HG02798 (cell line): ENCODE measurements at regions not wholly inside any gene's neighbourhood (a gene's known extent, or its start where the extent isn't known, plus 50 kb on each side); places are given as distances from the start of the nearest gene placed in this dataset.

ENCODE experiments used
- ATAC-seq: cut with Tn5 transposase; IDR thresholded peaks from one replicate; pipeline ENCODE4 v1.9.1; 2021; ENCODE audit warnings: mild to moderate bottlenecking; ENCODE audit not compliant: unreplicated experiment, poor library complexity

DNA sequence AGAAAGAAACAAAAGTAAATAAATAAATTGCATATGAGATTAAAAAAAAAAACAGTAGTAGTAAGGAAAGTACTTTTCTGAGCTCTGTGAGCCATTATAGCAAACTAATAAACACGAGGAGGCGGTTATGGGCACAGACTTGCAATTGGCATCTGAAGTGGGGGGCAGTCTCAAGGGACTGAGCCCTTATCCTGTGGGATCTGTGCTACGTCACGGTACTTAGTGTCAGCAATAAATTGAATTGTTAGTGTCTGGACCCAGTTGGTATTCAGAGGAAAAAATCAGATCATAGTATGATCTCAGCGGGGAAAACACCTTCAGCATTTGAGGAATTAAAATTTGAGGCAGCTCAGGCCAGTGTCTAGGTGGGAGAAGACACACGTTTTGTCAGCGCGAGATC, 76.6 kb upstream of the TEX51 start:
- ATAC-seq, result no peak

DNA sequence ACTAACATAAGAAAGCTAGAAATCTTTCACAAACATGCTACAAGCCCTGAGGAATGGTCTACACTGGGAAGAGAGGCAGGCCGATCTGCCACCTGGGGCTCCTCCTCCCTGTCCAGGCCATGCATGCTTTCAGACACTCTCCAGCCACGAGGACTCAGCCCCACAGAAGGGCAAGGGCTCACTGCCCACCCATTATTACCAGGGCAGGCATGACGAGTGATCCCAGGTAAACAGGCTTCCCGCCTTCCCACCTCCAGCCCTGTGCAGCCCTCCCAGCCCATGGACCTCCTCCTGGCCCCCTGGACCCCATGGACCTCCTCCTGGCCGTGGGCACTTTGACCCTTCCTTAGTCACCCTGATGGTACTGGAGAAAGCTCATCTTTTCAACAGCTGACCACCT, 75.8 kb upstream of the TEX51 start:
- no peak for ATAC-seq

DNA sequence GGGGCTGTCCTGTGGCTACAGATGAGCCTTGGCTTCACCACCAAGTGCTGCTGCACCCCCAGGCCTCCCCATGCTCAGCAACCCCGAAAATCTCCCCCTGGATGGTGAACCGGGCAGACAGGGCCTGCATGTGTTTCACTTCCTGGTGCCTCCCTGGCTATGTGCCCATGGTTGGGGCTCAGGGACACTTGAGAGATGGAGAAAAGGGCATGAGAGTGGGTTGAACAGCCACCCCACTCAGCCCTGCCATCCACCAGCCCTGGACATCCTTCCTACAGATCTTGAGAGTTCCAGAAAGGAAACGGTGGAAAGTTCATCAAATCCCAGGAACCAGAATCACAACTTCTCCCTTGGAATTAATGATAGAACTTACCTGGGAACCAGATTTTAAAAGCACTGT, 74.7 kb upstream of the TEX51 start:
- ATAC-seq, result no peak

DNA sequence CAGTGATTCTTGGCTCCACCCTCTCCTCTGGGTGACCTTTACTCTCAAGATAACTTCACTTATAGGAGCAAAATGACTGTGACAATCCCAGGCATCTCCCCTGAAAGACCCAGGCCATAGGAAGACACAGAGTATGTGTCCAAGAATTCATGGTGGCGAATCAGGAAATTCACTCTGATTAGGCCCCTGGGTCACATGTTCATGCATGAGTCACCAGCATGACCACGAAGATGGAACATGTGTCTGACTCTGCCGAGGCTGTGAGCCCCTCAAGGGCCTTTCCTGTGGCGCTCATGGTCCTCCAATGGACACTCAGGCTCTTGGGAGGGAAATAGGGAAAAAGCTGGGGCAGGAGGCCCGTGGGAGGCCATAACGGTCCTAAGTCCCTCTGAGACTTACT, 74.0 kb upstream of the TEX51 start:
- no peak for ATAC-seq

DNA sequence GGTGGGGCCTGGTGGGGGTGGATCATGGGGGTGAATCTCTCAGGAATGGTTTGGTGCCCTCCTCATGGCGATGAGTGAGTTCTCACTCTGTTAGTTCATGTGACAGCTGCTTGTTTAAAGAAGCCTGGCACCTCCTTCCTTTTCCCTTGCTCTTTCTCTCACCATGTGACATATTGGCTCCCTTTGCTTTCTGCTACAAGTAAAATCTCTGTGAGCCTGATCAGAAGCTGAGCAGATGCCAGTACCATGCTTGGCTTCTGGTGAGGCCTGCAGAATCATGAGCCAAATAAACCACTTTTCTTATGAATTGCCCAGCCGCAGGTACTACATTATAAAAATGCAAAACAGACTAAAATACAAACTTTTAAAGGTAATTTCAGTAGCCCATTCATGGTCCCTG, 73.4 kb upstream of the TEX51 start:
- no peak for ATAC-seq

DNA sequence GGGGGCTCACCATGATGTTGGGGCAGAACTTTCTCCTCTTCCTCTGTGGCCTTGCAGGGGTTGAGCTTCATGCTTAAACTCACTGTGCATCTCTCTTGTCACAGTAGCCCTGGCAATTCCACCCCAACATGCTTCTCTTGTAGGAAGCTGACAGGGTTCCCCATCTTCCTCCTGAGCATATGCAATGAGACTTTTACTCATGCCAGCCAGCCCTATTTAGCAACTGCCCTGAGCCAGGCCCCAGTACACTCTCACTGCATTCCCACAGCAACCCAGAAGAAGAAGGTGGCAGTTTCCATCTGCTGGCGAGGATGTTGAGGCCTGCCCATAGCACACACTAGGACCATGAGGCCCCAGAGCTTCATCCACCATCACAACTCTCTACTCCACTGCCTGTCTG, 72.2 kb upstream of the TEX51 start:
- ATAC-seq, result no peak

DNA sequence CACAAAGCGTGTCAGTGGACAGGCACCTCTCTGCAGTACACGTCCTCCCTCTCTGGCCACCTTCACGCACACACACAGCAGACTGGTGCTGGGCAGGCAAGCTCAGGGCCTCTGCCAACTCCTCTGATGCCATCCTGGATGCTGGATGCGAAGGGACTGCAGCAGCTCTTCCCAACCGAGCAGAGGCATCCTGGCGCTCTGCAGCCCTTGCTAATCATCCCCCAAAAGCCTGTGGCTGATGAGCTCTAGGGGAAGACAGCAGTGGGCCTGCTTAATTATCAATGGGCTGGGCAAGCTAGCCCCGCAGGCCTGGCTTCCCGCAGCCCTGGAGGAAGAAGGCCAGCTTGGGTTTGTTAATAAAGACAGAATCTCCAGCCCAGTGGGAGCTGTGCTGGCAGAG, 71.3 kb upstream of the TEX51 start:
- ATAC-seq, result no peak

DNA sequence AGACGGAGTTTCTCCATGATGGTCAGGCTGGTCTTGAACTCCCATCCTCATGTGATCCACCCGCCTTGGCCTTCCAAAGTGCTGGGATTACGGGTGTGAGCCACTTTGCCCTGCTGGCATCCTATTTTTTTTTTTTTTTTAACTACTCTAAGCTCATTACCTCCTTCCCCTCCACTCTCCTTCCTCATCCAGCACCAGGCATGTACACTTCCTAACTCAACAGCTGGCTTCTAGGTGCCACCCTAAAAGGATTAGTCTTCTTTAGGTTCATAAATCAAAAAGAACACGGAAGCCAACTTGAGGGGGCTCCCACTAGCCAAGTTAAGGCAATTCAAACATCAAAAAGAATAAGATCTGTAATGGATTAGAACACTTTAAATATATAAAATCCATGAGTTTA, 70.6 kb upstream of the TEX51 start:
- no peak for ATAC-seq

DNA sequence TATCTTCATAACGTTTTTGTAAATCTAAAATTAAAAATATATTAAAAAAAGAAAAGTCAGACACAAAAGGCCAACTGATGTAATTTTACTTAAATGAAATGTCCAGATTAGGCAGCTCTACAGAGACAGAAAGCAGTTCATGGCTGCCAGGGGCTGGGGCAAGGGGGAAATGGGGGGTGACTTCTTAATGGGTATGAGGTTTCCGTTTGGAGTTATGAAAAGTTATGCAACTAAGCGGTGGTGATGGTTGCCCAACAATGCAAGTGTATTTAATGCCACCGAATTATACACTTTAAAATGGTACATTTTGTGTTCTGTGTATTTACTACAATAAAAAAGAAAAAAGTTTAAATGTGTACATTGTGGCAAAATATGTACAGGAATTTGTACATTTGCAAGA, 70.2 kb upstream of the TEX51 start:
- ATAC-seq, result no peak

DNA sequence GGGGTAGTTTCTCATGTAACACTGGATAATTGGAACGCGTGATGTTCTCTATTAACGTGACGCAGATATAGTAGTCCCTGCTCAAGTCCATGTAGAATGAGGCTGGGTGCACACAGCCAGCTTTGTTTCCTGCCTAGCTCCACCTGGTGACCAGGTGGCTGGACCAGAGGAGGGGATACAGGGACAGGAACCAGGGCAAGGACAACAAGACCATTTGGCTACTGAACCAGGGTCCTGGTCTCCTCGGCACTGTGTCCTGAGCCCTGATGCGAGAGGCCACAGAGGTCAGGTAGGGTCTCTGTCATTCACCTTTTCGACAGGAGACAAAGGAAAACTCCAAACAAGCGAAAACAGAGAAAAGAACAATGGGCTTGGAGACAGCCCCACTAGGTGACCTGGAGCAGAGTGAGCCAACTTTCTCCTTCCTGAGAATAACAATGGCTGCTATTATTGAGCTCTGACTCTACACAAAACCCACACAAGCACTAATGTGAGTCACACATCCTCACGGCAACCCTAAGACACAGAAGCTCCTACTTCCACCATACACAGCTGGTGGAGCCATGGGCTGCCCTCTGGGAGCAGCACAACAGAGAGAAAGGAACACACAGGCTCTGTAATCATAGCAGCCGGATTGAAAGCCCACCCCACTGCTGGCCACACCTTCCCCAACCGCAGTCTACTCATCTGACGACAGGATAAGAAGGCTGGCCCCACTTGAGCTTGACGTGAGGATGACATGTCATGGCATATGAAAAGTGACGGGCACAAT, 67.3 kb upstream of the TEX51 start:
- ATAC-seq, result no peak

DNA sequence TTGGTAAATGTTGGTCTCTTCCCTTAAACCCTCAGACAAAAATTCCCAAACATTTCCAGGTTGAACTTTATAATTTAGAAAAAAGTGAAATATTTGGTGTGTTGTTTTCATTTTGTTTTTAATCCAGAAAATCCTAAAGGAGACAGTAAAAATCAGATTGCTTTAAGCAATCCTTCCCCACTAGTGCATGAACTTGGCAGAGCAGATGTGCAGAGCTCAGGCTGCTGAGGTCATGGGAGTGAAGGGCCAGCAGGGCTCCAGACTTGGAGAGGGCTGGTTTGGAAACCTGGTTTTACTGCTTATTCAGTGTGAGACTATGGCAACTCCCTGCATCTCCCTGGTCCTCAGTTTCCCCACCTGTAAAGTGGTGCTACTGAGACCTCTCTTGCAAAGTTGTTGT, 66.7 kb upstream of the TEX51 start:
- ATAC-seq, result no peak

DNA sequence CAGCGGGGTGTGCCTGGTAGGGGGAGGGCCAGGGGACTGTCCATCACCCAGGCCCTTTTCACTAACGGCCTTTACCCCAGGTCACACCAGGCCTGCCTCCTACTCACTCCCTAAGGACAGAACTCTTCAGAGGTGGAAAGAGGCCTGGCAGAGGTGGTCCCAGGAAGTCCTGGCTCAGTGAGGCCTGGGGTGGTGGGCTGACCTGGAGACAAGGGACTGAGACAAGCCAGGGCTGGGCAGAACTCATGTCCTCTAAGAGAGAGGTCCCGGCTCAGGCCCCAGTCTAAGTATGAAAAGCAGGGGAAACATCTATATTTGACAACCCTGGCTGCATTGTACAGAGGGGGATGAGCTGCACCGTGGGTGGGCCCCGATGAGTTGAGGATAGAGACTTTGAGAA, 65.9 kb upstream of the TEX51 start:
- ATAC-seq, result no peak

DNA sequence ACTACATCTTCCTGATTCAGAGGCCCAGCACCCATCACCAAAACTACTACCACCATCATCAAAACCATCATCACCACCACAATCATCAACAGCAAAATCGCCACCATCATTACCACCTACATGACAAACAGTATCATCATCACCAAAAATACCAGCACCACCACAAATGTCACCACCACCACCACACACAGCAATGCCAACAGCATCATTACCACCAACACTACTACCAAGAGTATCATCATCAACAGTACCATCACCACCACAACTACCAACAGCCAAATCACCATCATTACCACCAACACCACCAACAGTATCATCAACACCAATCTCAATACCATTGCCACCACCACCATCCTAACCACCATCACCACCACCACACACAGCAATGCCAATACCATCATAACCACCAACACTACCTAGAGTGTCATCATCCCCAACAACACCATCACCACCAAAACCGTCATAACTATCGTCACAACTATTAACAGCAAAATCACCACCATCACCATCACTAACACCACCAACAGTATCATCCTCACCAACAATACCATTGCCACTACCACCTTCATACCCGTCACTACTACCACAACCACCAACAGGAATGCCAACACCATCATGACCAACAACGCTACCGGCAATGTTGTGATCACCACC, 64.6 kb upstream of the TEX51 start:
- no peak for ATAC-seq

DNA sequence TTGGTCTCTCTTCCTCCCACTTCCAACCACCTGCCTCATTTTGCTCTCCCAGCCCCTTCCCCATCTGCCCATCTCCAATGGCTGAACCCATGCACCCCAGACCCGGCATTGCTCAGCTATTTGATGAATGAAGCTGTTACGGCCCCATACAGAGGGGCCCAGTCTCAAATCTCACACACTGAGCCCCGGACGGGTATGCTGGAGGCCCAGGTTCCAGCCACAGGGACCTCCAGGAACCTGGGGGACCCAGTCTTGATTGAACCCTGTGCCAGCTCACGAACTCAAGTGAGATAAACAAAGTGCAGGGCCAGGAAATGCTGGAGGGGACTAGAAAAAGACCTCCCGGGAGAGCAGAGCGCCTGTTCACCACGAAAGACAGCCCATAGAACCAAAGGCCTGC, 63.4 kb upstream of the TEX51 start:
- no peak for ATAC-seq

DNA sequence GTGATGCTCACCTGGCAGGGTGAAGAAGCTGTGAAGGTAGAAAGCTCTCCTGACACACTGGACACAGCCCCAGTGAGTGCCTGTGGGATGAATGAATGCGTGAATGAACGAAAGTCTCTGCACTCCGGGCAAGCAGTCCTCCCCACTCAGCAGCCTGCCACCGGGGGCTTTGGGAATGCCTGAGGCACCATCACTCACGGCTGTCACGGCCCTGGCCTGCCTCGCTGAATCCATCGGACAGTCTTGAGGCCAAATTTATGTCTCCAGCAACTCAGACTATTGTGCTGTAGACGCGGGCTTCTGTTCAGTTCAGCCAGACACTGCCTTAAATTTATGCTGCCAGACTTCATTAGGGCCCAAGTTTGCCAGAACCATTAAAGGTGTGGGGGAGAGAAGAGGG, 62.9 kb upstream of the TEX51 start:
- ATAC-seq, result no peak

DNA sequence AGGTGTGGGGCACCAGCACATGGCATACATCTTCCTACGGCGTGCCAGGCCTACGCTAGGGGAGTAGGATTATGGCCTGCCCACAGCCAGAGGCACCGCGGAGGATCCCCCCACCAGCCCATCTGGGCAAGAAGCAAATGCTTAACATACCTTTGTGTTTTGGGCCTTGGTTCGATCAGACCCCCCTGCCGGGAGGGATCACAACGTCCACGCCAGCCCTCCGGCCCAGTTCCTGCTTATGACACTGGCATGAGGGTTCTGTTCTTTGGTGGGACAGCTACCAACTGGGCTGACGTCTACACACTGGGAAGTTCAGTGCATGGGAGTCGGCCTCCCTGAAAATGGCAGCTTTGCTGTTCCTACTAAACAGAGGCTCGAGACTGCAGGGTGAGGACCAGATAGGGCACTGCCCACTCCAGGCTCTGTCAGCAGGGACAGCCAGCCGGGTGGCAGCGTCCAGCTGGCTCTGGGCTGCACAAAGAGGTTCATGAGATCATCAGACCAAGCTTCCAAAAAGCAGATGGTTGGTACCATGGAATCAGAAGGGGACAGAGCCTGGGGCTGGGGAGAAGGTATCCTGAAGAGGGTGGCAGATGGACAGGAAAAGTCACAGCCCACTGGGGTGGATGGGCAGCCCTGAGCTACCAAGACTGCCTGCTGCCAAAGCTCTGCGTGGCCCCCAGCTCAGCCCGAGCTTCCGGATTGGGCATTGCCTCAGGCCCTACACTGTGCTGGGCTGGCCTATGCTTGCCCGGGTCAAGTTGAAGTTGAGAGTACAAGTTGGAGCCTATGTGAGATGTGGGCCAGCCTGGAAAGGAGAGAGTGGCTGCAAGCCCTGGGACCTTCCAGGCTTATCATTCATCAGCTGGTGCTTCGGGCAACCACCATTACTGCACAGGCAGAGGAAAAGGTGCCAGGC, 61.7 kb upstream of the TEX51 start:
- ATAC-seq, result no peak

DNA sequence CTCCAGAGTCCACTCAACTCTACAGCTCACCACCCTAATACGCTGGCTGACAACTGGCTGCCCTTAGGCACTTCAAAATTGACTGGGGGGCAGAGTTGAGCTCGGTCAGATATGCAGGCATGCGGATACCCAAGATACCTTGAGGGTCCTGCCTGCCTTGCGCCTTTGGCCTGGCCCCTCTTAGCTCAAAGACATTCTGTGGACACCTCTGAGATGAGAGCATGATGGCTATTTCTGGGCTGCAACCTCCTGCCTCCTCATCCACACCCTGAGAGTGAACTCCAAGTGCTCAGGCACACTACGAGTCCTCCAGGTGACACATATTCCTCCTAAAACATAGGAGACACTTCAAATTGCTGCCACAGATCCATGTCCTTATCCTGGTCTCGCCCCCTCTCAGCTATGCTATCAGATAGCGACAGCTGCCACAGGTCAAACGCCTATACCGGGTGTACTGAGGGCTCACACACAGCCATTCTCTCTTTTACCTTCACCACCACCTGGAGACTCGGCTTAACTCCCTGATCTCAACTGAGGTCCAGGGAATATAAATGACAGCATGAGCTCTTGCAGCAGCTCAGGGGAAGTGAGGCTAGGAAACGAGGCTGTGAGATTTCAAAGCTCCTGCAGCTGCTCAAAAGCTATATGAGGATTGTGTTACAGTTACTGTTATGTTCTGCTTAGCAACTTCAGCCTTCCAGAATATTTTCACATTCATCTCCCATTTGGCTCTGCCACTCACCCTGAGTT, 60.5 kb upstream of the TEX51 start:
- no peak for ATAC-seq

DNA sequence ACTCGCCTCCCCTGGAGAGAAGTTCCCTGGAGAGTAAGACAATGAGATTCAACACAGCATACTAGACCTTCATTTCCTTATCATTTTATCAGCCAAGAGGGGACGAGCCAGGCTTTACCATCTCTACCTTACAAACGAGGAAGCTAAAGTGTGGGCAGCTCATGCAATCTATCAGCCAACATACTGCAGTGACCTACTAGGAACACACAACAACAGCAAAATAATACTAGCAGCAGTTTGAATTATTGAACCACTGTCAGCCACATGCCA, 60.0 kb upstream of the TEX51 start:
- no peak for ATAC-seq

DNA sequence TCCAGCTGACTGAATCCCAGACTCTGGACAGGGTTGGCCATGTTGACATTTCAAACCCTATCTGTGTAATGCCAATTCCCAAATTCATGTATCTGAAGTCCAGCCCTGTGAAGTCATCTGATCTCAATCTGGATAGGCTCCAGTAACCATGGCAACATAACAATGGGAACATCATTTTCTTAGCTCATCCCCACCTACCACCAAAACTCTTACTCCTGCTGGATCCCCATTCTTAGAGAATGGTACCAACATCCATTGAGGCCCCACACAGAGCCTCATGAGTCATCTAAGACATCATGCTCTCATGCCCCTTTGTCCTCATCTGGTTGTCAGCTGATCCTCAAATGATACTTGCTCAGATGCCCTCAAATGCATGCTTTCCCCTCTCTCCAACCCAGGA, 58.9 kb upstream of the TEX51 start:
- no peak for ATAC-seq

DNA sequence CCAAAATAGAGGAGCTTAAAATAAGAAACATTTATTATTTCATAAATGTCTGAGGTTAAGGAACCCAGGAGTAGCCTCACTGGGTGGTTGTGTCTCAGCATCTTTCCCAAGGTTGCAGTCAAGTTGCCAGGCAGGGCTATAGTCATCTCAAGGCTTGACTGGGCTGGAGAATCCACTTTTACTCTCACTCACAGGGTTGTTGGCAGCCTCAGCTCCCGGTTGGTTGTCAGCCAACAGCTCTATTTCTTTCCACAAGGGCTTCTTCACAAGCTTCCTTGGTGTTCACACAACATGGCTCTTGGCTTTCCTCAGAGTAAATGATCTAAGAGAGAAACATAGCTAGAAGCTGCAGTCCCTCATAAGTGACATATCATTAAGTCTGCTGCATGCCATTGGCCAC, 55.6 kb upstream of the TEX51 start:
- no peak for ATAC-seq

DNA sequence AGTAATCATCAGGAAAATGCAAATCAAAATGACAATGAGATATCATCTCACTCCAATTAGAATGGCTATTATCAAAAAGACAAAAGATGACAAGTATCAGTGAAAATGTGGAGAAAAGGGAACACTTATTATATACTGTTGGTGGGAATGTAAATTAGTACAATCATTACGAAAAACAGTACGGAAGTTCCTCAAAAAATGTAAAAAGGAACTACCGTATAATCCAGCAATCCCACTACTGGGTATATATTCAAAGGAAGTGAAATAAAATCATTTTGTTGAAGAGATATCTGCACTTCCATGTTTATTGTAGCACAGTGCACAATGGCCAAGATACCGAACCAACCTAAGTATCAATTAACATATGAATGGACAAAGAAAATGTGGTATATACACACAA, 52.4 kb upstream of the TEX51 start:
- no peak for ATAC-seq
